MM.1S (cell line): ENCODE measurements at regions not wholly inside any gene's neighbourhood (a gene's known extent, or its start where the extent isn't known, plus 50 kb on each side); places are given as distances from the start of the nearest gene placed in this dataset.

Experiments used
- EZH2 ChIP-seq: fragments of 300-600 bp; sonication (generic); optimal IDR thresholded peaks from 2 replicates; pipeline ENCODE3; 2017; ENCODE audit warnings: low read depth, mild to moderate bottlenecking, antibody characterized with exemption, low read length, mixed read lengths
- EZH2phosphoT487 ChIP-seq: fragments of 300-600 bp; sonication (generic); IDR thresholded peaks from 2 replicates; pipeline ENCODE4 v1.6.1; 2018; ENCODE audit warnings: antibody characterized with exemption, low read length
- TF ChIP-seq, protein P1 (sequence below): fragments of 300-600 bp; sonication (generic); IDR thresholded peaks from 2 replicates; pipeline ENCODE4 v1.5.1; 2016; ENCODE audit warnings: antibody characterized with exemption, low read length, mixed read lengths

DNA sequence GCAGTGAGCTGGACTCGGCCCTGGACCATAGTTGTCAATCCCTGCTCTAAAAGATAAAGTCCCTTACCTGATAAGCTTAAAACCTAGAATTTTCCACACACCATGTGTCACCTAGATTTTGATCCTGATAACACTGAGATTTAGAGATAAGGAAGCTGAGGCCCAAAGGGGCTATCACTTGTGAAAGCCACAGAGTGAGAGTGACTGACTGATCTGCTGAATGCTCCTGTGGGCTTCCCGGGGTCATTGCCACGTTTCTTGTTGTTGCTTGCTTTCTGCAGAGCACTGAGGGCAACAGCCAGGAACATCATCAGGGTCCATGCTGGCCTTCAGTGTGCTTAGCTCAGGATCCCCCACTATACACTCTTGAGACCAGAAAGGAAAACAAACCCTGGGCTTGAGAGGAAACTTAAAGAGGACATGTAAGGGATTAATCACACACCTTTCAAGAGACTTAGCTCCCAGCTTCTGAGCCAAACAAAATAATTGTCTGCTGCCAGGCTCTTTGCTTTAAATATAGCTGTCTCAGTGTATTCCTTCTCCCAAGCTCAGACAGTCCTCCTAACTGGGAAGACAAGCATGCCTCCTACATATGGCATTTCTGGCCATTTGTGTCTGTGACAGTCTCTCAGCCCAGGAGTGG, 82.6 kb upstream of the ARHGAP5 start:
- TF ChIP-seq, protein P1, sequence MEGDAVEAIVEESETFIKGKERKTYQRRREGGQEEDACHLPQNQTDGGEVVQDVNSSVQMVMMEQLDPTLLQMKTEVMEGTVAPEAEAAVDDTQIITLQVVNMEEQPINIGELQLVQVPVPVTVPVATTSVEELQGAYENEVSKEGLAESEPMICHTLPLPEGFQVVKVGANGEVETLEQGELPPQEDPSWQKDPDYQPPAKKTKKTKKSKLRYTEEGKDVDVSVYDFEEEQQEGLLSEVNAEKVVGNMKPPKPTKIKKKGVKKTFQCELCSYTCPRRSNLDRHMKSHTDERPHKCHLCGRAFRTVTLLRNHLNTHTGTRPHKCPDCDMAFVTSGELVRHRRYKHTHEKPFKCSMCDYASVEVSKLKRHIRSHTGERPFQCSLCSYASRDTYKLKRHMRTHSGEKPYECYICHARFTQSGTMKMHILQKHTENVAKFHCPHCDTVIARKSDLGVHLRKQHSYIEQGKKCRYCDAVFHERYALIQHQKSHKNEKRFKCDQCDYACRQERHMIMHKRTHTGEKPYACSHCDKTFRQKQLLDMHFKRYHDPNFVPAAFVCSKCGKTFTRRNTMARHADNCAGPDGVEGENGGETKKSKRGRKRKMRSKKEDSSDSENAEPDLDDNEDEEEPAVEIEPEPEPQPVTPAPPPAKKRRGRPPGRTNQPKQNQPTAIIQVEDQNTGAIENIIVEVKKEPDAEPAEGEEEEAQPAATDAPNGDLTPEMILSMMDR, result no peak
- TF ChIP-seq EZH2 (no peak), EZH2phosphoT487 (no peak)
